Choroid plexus epithelial cell (primary cell): ENCODE measurements at regions not wholly inside any gene's neighbourhood (a gene's known extent, or its start where the extent isn't known, plus 50 kb on each side); places are given as distances from the start of the nearest gene placed in this dataset.

ENCODE experiments used
- DNase-seq: peaks from one replicate; pipeline ENCODE4 v3.0.0-alpha.2; 2010; ENCODE audit warnings: low read depth
- H3K4me3 ChIP-seq: 2 replicates; pipeline ENCODE4 v1.5.1; 2011; ENCODE audit warnings: low read depth, mild to moderate bottlenecking, control low read depth, low read length, moderate library complexity
- CTCF ChIP-seq: conservative IDR thresholded peaks from 2 replicates; pipeline ENCODE4 v1.5.1; 2011; ENCODE audit warnings: low read depth, mild to moderate bottlenecking, control low read depth, inconsistent platforms, low read length, moderate library complexity

DNA sequence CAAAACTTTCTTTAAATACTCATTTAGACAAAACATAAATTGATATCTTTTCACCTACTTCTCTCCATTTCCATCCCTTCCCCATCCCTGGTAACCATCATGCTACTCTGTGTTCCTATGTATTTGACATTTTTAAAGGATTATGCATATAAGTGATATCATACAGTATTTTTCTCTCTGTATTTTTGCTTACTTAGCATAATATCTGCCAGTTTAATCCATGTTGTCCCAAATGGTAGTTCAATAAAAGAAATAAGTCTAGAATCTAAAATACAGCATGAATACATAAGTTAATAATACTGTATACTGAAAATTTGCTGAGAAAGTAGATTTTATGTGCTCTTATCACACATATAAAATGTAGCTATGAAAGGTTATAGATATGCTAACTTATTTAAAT lies 190.3 kb upstream of the NAV3 start:
- no peak overlapping the region for H3K4me3 ChIP-seq
- DNase-seq = no peak
- TF ChIP-seq CTCF = no peak

- no peak for TF ChIP-seq CTCF
- no peak for DNase-seq
- no peak overlapping the region for H3K4me3 ChIP-seq
Observed at GRCh38 chr12:77630790-77631445, 199.8 kb upstream of the NAV3 start.

- no peak overlapping the region for H3K4me3 ChIP-seq
- DNase-seq = no peak
- TF ChIP-seq CTCF = no peak
Observed at GRCh38 chr12:77630344-77630743, 200.3 kb upstream of the NAV3 start.

DNA sequence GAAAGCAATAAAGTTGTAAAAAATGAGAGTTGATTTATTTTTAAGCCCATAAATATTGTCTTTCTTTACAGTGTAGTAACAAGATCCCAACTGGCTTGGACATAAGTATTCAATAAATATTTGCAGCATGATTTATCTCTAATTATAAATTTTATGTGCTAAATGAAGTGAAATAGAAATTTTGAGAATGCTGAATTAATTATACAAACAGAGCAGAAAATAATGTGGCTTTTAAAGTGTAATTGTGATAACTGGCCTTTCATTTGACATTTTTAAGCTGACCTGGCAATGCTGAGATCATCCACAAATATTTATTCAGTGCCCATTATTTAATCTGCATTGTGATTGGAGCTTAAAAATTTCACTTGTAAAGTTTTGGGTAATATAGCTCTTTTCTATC lies 201.6 kb upstream of the NAV3 start:
- no peak for DNase-seq
- no peak for TF ChIP-seq CTCF
- H3K4me3 ChIP-seq = no peak overlapping the region

GRCh38 chr12:77625441-77625840 lies 205.3 kb upstream of the NAV3 start:
- DNase-seq = peak; percentile 78
- no peak for TF ChIP-seq CTCF
- H3K4me3 ChIP-seq = no peak overlapping the region

DNA sequence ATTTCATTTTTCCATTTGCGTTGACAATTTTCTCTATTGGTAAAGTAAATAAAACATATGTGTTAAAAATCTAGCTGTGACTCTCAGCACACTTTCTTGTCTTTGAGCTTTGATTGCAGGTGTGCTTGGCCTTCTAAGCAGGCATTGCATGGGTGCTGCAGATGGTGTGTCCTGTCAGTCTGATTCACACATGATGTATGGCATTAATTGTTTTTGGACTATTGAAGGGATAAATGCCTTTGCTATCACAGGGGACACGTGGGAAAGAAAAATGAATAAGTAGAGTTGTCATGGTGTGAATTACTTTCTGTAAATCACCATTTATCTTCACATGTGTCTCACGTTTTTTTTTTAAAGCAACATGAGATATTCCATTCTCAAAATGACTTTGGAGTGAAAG lies 211.3 kb upstream of the NAV3 start:
- H3K4me3 ChIP-seq = no peak overlapping the region
- no peak for DNase-seq
- TF ChIP-seq CTCF = no peak

DNA sequence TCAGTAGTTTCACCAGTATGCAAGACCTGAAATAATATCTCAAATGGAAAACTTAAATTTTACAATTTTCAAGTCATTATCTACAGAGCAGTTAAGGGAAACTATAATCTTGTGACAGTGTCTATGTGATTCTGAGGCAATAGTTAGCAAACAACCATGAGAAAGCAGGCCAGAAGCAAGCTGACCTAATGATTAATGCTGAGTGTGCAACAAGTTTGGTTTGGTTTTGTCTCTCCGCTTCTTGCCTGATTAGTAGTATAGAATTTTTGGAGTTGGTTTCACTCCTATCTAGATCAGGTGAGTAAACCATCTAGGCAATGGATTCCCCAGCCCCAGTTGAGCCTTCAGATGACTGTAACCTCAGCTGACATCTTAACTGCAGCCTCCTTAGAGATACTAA lies 212.9 kb upstream of the NAV3 start:
- TF ChIP-seq CTCF = no peak
- no peak for DNase-seq
- no peak overlapping the region for H3K4me3 ChIP-seq
